Stimulated activated memory B cell treated with anti-CD40 and anti-IgM and Interleukin-4, amounts not matched to agents 10 μg/mL and 1 μg/mL and 100 μg/mL, for 72 hours (primary cell): ENCODE measurements at regions not wholly inside any gene's neighbourhood (a gene's known extent, or its start where the extent isn't known, plus 50 kb on each side); places are given as distances from the start of the nearest gene placed in this dataset.

Source experiments
- ATAC-seq: fragments of 150-1000 bp; cut with Tn5 transposase; 2 replicates; pipeline ENCODE4 v1.10.0; 2021
- H3K27ac Mint-ChIP-seq: one replicate; pipeline ENCODE4 v1.8.0; 2022; ENCODE audit warnings: mild to moderate bottlenecking, mixed read lengths
- H3K27me3 Mint-ChIP-seq: one replicate; pipeline ENCODE4 v1.8.0; 2022; ENCODE audit warnings: mixed read lengths
- H3K36me3 Mint-ChIP-seq: one replicate; pipeline ENCODE4 v1.8.0; 2022; ENCODE audit warnings: mixed read lengths
- H3K4me1 Mint-ChIP-seq: one replicate; pipeline ENCODE4 v1.8.0; 2022; ENCODE audit warnings: mixed read lengths
- H3K4me3 Mint-ChIP-seq: one replicate; pipeline ENCODE4 v1.8.0; 2022; ENCODE audit warnings: mild to moderate bottlenecking, moderate library complexity, mixed read lengths
- H3K9me3 Mint-ChIP-seq: one replicate; pipeline ENCODE4 v1.8.0; 2022; ENCODE audit warnings: mixed read lengths

DNA sequence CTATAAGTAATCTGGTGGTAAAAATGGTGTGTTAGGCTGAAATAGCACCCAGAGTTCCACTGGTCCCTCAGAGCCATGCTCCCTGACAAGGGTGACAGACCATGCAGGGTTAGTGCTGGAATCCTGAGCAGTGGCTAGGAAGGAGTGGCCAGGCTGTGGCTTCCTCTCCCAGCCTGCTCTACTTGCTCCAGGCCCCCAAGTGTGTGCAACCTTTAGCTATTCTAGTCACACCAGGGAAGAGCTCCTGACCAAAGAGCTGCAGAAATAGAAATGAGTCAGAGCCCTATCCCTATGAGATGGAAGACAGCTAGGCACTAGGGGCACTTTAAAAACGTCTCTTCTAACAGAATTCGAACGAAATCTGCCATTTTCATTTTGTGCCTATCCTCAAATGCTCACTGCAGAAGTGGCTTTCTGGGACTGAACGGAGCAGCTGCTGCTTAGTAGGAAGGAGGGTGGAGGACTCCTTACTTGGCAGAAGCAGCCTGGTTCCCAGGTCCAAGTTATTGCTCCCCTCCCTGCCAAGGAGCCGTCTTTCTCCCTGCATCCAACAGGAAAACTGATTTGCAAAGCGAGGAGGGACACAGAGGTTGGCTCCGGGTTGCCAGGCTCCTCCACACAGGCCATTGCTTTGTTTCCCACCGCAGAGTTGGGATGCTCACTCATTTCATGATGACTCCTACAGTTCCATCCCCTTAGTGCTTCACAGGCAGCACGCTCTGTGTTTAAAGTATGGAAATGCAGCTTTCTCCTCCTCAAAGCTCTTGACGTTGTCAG is 754.5 kb downstream of the C6orf118 start:
- peaks cover 6% of the 10 kb centered on the region for H3K9me3 Mint-ChIP-seq
- no peaks in the 10 kb centered on the region for H3K36me3 Mint-ChIP-seq
- ATAC-seq = peak; percentile 31
- no peaks in the 10 kb centered on the region for H3K4me1 Mint-ChIP-seq
- H3K27me3 Mint-ChIP-seq = no peaks in the 10 kb centered on the region
- no peak overlapping the region for H3K27ac Mint-ChIP-seq
- no peak overlapping the region for H3K4me3 Mint-ChIP-seq

DNA sequence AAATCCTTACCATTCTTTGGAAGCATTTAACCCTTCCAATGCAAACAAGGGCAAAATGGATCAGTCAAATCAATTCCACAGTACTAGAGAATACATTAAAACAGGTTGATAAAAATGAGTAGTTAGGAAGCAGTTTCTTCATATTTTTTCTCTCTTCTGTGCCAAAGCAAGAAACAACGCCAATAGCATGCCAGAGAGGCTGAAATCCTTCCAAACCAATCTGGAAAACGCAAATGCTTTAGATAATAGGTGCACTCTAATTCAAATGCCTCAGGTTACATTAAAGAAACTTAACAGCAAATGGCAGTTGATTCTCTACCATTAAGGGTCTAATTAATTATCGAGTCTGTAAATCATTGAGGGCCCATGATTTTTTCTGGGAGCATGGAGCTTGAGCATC is 755.2 kb downstream of the C6orf118 start:
- no peaks in the 10 kb centered on the region for H3K36me3 Mint-ChIP-seq
- H3K27me3 Mint-ChIP-seq = no peaks in the 10 kb centered on the region
- no peak for ATAC-seq
- H3K4me3 Mint-ChIP-seq = no peak overlapping the region
- H3K9me3 Mint-ChIP-seq = peaks cover 8% of the 10 kb centered on the region
- H3K4me1 Mint-ChIP-seq = no peaks in the 10 kb centered on the region
- H3K27ac Mint-ChIP-seq = no peak overlapping the region

DNA sequence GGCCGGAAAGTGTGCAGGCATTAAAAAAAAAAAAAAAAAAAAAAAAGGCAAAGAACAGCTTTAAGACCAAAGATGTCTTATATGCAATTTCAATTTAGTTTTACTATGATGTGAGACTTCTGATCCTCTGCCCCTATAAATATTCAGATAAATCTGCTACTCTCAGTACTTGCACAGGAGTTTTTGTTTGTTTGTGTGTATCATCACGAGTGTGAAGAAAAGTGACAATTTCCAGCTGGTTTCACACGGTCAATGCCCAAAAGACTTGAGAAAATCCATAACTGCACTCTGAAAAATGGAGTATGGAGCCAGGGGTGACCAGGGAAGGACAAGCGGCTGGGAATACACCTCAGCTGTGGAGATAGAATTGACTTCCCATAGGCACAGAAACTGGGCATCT is 757.7 kb downstream of the C6orf118 start:
- ATAC-seq = no peak
- no peaks in the 10 kb centered on the region for H3K4me1 Mint-ChIP-seq
- no peak overlapping the region for H3K27ac Mint-ChIP-seq
- H3K27me3 Mint-ChIP-seq = no peaks in the 10 kb centered on the region
- no peak overlapping the region for H3K4me3 Mint-ChIP-seq
- peaks cover 8% of the 10 kb centered on the region for H3K9me3 Mint-ChIP-seq
- no peaks in the 10 kb centered on the region for H3K36me3 Mint-ChIP-seq

DNA sequence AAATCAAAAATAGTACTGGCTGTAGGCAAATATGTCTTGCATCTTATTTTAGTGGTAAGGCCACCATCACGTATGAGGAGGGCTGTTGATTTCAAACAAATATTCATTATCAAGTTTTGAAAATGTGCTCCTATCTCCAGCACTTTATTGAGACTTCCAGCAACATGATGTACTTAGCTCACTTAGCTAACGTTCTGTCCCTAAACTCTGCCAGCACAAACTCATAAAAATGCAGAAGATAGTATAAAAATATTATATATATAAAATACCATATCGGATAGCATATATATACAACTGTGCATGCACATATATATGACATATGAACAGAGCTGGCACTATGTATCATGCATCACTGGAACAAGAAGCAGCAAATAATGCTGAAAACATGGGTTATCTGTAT is 762.3 kb downstream of the C6orf118 start:
- H3K36me3 Mint-ChIP-seq = no peaks in the 10 kb centered on the region
- H3K27ac Mint-ChIP-seq = no peak overlapping the region
- H3K9me3 Mint-ChIP-seq = peaks cover 2% of the 10 kb centered on the region
- no peak for ATAC-seq
- no peaks in the 10 kb centered on the region for H3K4me1 Mint-ChIP-seq
- H3K4me3 Mint-ChIP-seq = no peak overlapping the region
- H3K27me3 Mint-ChIP-seq = no peaks in the 10 kb centered on the region

DNA sequence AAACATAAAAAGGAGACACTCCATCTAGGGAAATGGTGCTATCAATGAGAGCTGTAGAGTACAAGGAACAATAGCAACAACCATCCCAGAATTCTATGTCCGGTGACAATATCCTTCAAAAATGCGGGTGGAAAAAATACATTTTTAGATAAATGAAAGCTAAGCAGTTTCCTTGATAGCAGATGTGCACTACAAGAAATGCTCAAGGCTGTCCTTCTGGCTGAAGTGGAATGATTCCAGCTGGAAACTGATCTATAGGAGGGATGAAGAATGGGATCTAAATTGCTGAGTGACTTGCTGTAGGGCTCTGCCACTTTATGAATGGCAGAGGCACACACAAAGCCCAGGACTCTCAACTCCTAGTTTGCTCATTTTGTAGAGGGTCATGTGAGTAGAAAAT is 763.1 kb downstream of the C6orf118 start:
- no peak for ATAC-seq
- H3K27me3 Mint-ChIP-seq = no peaks in the 10 kb centered on the region
- H3K9me3 Mint-ChIP-seq = peaks cover 6% of the 10 kb centered on the region
- no peak overlapping the region for H3K27ac Mint-ChIP-seq
- H3K4me1 Mint-ChIP-seq = no peaks in the 10 kb centered on the region
- no peak overlapping the region for H3K4me3 Mint-ChIP-seq
- no peaks in the 10 kb centered on the region for H3K36me3 Mint-ChIP-seq

DNA sequence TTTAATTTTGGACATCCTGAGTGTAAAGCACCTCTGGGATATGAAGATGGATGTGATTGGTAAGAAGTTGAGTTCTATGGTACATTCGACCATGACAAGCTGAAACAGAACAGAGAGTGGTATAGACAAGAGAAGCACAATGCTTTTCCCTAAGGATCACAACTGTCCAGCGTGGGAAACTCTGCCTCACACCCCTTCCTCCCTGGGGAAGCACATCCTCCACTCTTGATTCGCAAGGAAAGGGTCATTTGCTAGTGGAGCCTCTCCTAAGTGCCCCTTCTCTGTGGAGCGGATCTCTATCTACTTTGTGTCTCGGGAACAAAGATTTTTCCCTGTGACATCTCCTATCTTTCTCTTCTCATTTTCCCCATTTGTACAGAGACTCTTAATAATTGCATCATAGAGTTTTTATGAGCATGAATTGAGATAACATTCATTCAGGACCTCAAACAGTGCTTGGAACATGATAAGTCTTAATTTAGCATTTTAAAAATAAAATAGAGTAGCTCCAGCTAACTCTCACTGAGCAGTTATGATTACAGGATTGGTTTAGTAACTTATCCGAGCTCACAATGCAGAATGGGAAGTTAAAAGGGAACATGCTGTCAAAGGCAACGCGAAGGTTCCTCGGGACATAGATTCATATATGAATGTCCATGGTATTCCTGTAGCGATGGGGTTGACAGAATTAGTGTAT is 775.2 kb downstream of the C6orf118 start:
- no peaks in the 10 kb centered on the region for H3K27me3 Mint-ChIP-seq
- H3K9me3 Mint-ChIP-seq = peaks cover 5% of the 10 kb centered on the region
- no peaks in the 10 kb centered on the region for H3K4me1 Mint-ChIP-seq
- no peaks in the 10 kb centered on the region for H3K36me3 Mint-ChIP-seq
- no peak overlapping the region for H3K27ac Mint-ChIP-seq
- H3K4me3 Mint-ChIP-seq = no peak overlapping the region
- no peak for ATAC-seq

DNA sequence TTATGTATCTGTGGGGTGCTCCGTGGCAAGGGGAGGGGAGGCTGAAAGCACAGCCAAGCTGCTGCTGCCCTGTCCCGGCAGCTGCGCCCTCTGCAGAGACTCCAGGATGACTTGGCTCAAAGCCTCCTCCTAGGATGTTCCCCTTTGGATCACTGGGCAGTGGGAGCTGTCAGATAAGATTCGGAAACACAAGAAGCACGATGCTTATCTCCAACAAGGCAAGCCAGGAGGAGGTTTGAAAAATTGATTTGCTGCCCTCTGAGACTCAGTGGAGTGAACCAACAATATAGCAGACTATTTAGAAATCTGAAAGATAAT is 776.4 kb downstream of the C6orf118 start:
- ATAC-seq = no peak
- H3K27me3 Mint-ChIP-seq = no peaks in the 10 kb centered on the region
- H3K4me1 Mint-ChIP-seq = no peaks in the 10 kb centered on the region
- H3K9me3 Mint-ChIP-seq = peaks cover 2% of the 10 kb centered on the region
- no peak overlapping the region for H3K4me3 Mint-ChIP-seq
- H3K27ac Mint-ChIP-seq = no peak overlapping the region
- H3K36me3 Mint-ChIP-seq = no peaks in the 10 kb centered on the region

DNA sequence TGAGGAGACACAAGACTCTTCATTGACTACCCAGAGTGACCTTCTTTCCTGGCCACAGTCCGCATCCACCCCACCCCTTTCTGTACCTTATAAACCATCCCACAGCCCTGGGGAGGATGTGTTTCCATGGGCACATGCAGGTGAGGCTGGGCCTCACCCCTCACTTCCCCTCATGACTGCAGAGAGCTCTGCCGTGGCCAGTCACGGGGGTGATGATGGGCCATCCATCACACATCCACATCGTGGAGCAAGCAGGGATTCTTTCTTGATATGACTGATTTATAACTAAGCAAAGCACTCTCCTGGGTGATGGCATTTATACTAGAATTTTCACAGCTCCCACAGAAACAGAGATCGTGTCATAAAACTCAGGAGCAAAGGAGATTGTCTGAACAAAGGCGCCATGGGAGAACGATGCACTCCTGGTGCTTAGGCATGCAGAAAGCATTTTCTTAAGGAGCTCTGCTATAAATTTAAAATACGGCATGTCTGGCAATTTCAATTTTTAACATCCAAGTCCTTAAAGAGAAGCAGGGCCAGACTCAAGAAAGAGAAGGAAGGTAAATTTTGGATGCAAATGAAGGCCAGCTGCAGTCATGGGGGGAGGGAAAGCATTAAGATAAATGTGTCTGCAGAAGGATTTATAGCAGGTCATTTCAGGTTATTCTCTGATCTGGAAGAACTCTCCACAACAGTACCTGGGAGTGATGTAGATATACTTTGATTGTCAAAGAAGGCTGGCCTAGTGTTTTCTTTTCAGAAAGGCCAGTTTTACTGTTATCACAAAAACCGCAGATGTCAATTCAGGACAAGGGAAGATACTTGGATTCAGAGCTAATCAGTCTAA is 777.0 kb downstream of the C6orf118 start:
- Mint-ChIP-seq H3K36me3 (no peaks in the 10 kb centered on the region), H3K4me1 (no peaks in the 10 kb centered on the region), H3K9me3 (peaks cover 2% of the 10 kb centered on the region), H3K27me3 (no peaks in the 10 kb centered on the region), H3K27ac (no peak overlapping the region), H3K4me3 (no peak overlapping the region)
- no peak for ATAC-seq

DNA sequence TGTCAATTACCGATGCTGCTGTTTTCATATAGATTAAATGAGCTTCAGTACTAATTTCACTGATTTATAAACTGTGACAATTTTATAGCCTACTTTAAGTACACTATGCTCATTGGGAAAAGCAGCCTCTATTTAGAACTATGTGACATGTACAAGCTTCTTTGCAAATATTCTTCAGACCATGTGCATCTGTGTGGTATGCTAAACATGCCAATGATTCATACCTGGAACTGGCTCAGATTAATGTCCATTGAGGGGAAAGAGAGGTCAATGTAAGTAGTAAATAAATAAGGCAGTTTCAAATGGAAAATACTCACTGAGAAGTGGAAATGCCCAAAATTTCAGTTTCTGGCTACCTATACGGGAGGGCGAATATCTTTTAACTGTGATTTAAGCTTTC is 777.7 kb downstream of the C6orf118 start:
- no peak overlapping the region for H3K4me3 Mint-ChIP-seq
- H3K36me3 Mint-ChIP-seq = no peaks in the 10 kb centered on the region
- H3K9me3 Mint-ChIP-seq = peaks cover 2% of the 10 kb centered on the region
- ATAC-seq = no peak
- no peaks in the 10 kb centered on the region for H3K27me3 Mint-ChIP-seq
- no peaks in the 10 kb centered on the region for H3K4me1 Mint-ChIP-seq
- H3K27ac Mint-ChIP-seq = no peak overlapping the region

DNA sequence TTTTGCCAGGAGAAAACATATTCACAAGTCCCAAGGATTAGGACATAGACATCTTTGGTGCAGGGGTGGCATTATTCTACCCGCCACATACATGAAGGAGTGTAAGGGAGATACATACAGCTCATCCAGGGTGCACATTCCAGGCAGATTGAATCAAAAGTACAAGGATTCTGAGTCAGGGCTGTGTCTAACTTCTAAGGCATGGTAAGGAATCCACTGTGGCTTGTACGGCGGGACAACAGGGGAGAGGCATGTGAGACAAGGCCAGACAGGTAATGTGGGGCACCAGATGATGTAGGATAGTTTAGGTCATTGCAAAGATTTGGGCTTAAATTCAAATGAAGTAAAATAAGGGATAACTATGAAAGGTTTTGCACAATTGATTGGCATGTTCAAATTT is 780.9 kb downstream of the C6orf118 start:
- Mint-ChIP-seq H3K27ac (no peak overlapping the region), H3K27me3 (no peaks in the 10 kb centered on the region), H3K36me3 (no peaks in the 10 kb centered on the region), H3K4me3 (no peak overlapping the region), H3K4me1 (no peaks in the 10 kb centered on the region), H3K9me3 (no peaks in the 10 kb centered on the region)
- ATAC-seq = no peak

DNA sequence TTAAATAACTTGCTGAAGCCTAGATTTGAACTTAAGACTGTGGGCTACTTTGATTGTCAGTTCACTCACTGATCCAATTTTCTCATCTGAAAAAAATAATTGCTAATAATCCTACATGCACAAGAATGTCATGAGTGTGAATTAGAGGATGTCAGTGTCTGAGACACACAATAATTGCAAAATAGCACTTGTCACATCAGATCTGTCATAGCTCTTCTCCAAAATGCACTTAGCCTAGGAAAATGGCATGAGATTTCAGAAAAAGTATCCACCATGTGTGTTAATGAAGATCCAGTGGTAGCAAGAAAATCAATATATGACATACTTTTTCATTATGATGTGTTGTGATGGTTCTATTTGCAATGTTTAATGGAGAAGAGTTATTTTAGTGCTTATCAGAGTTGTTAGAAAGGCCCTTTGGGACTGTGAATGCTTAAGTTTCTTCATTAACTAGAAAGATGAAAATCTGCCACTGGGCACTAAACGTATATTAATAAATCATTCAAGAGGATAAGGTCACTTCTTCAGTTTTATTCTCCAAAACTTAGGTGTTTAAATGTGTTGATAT is 786.2 kb downstream of the C6orf118 start:
- Mint-ChIP-seq H3K27ac (no peak overlapping the region), H3K36me3 (no peaks in the 10 kb centered on the region), H3K9me3 (peaks cover 7% of the 10 kb centered on the region), H3K4me1 (no peaks in the 10 kb centered on the region), H3K4me3 (no peak overlapping the region), H3K27me3 (no peaks in the 10 kb centered on the region)
- ATAC-seq = no peak

DNA sequence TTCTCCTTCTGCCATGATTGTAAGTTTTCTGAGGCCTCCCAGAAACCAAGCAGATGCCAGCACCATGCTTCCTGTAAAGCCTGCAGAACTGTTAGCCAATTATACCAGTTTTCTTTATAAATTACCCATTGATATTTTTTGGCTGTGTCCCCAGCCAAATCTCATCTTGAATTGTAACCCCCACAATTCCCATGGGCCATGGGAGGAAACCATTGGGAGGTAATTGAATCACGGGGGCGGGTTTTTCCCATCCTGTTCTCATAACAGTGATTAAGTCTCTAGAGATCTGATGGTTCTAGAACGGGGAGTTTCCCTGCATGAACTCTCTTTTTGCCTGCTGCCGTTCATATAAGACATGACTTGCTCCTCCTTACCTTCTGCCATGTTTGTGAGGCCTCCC is 788.5 kb downstream of the C6orf118 start:
- H3K27ac Mint-ChIP-seq = no peak overlapping the region
- H3K27me3 Mint-ChIP-seq = no peaks in the 10 kb centered on the region
- H3K9me3 Mint-ChIP-seq = peaks cover 7% of the 10 kb centered on the region
- no peak for ATAC-seq
- no peak overlapping the region for H3K4me3 Mint-ChIP-seq
- H3K4me1 Mint-ChIP-seq = no peaks in the 10 kb centered on the region
- no peaks in the 10 kb centered on the region for H3K36me3 Mint-ChIP-seq

DNA sequence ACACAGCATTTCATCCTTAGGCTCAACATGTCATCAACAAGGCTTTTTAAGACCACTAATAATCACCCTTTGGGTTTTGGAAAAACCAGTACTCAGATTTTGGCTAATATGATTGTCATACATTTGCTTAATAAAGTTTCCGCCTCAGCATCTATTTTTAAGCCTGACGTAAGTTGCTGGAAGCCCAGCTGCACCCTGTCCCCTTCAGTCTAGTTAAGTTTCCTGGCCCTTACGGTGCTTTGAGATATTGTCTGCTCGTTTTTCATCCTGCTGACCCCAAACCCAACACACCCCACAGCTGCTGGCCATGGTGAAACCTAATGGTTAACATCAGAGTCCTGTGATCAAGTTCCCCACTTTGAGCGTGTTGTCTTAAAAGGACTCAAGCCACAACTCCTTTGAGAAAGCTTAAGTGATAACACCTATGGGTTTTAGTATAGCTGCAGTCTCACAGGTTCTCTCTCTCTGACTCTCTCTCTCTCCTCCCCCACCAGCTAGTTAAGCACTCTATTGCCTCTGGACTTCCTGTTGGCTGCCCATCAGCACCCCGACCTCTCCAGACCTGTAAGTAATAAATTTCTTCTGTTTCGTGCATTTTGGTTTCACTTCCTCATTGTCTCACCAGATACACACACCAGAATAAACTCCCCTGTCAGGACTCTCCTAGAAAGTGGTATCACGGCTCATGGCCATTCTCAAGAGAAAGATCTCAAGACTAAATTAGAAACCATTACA is 802.0 kb downstream of the C6orf118 start:
- Mint-ChIP-seq H3K27me3 (no peaks in the 10 kb centered on the region), H3K27ac (no peak overlapping the region), H3K4me1 (no peaks in the 10 kb centered on the region), H3K4me3 (no peak overlapping the region), H3K9me3 (peaks cover 13% of the 10 kb centered on the region), H3K36me3 (no peaks in the 10 kb centered on the region)
- ATAC-seq = no peak

DNA sequence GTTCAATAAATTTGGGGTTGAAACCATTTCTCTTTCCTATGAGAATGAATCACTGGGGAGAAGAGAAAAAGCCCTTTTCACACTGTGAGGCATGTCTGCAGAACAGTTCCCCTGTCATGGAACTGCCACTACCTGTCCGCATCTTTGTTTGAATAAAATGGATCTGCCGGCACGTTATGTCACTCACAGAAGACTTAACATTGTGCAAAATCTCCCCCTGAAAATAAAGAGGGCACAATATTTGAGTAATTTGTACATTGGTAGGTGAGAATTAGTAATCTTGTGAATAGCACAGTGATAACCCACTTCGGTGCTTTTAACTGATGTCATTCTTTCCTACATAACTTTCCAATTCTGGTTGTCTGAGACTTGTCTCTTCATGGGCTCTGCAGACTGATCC is 804.0 kb downstream of the C6orf118 start:
- Mint-ChIP-seq H3K36me3 (no peaks in the 10 kb centered on the region), H3K4me1 (no peaks in the 10 kb centered on the region)

DNA sequence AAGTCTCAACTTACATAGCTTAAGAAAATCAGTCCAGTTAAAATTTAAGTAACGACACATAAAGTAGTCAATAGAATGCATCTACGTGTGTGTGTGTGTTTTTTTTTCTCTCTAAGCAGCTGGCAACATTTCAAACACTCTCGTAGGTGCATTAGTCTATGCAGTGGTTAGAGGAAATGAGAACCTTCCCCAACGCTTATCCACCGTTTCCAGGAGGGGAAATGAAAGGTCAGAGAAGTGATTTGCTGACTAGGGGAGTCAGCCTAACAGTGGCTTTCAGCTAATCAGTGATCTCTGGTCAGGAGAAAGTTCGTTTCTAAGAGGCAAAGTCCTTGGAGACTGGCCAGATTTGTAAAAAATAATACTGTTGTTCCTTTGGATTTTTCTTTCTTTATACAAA is 806.6 kb downstream of the C6orf118 start:
- Mint-ChIP-seq H3K27ac (no peak overlapping the region), H3K36me3 (no peaks in the 10 kb centered on the region), H3K4me3 (no peak overlapping the region), H3K27me3 (no peaks in the 10 kb centered on the region), H3K9me3 (peaks cover 11% of the 10 kb centered on the region), H3K4me1 (no peaks in the 10 kb centered on the region)
- ATAC-seq = no peak

More for the DNA sequence above, 804.0 kb downstream of the C6orf118 start:
- peaks cover 13% of the 10 kb centered on the region for H3K9me3 Mint-ChIP-seq
- no peak for ATAC-seq
- no peak overlapping the region for H3K27ac Mint-ChIP-seq
- no peak overlapping the region for H3K4me3 Mint-ChIP-seq
- H3K27me3 Mint-ChIP-seq = no peaks in the 10 kb centered on the region
